DLD1 (cell line): ENCODE measurements at regions not wholly inside any gene's neighbourhood (a gene's known extent, or its start where the extent isn't known, plus 50 kb on each side); places are given as distances from the start of the nearest gene placed in this dataset.
"Not testable (repeated sequence)": the region's sequence is repeated elsewhere in the genome, so short reads cannot be mapped to it uniquely, and the experiment has no call there.

Experiments
- in situ Hi-C: cut with HindIII; loops from 2 replicates; pipeline ENCODE4 v1.10.0; 2017; ENCODE audit warnings: low sequenced_read_pairs

- in situ Hi-C loops, result no loop called here
These were observed 101.3 kb upstream of the LARP1 start for GRCh38 chr5:154653764-154654485.

- in situ Hi-C loops, result no loop called here
These were observed 101.8 kb upstream of the LARP1 start for GRCh38 chr5:154653418-154653763.

- in situ Hi-C loops, result no loop called here
These were observed 102.3 kb upstream of the LARP1 start for GRCh38 chr5:154652746-154653417.

- in situ Hi-C loops, result not testable (repeated sequence)
These were observed 103.4 kb upstream of the LARP1 start for GRCh38 chr5:154651795-154652194.

- in situ Hi-C loops, result loop anchor here (10.0 kb wide), 1 partner anchor 116 kb away; no protein-coding TSS in a partner anchor
These were observed 106.5 kb upstream of the LARP1 start for GRCh38 chr5:154648706-154649105.

GRCh38 chr5:154648229-154648628 lies 106.9 kb upstream of the LARP1 start:
- in situ Hi-C loops, result loop anchor here (10.0 kb wide), 1 partner anchor 117 kb away; no protein-coding TSS in a partner anchor

GRCh38 chr5:154647761-154648145 lies 107.4 kb upstream of the LARP1 start:
- in situ Hi-C loops, result loop anchor here (10.0 kb wide), 1 partner anchor 117 kb away; no protein-coding TSS in a partner anchor

- in situ Hi-C loops, result loop anchor here (10.0 kb wide), 1 partner anchor 118 kb away; no protein-coding TSS in a partner anchor
These were observed 107.9 kb upstream of the LARP1 start for GRCh38 chr5:154647114-154647760.

- in situ Hi-C loops, result loop anchor here (10.0 kb wide), 1 partner anchor 118 kb away; no protein-coding TSS in a partner anchor
These were observed 108.4 kb upstream of the LARP1 start for GRCh38 chr5:154646745-154647113.

GRCh38 chr5:154644745-154645411 lies 110.3 kb upstream of the LARP1 start:
- in situ Hi-C loops, result loop anchor here (10.0 kb wide), 1 partner anchor 120 kb away; no protein-coding TSS in a partner anchor

GRCh38 chr5:154642499-154643245 lies 112.5 kb upstream of the LARP1 start:
- in situ Hi-C loops, result loop anchor here (10.0 kb wide), 1 partner anchor 122 kb away; no protein-coding TSS in a partner anchor

GRCh38 chr5:154640213-154640831 lies 114.9 kb upstream of the LARP1 start:
- in situ Hi-C loops, result loop anchor here (10.0 kb wide), 1 partner anchor 124 kb away; no protein-coding TSS in a partner anchor

- in situ Hi-C loops, result not testable (repeated sequence)
These were observed 118.4 kb upstream of the LARP1 start for GRCh38 chr5:154636786-154637185.

GRCh38 chr5:154636271-154636670 lies 118.9 kb upstream of the LARP1 start:
- in situ Hi-C loops, result not testable (repeated sequence)

GRCh38 chr5:154633744-154634143 lies 121.4 kb upstream of the LARP1 start:
- in situ Hi-C loops, result not testable (repeated sequence)

GRCh38 chr5:154631141-154631540 lies 124.0 kb upstream of the LARP1 start:
- in situ Hi-C loops, result no loop called here

GRCh38 chr5:154630410-154630809 lies 124.8 kb upstream of the LARP1 start:
- in situ Hi-C loops, result no loop called here

GRCh38 chr5:154628685-154629084 lies 126.5 kb upstream of the LARP1 start:
- in situ Hi-C loops, result no loop called here

- in situ Hi-C loops, result no loop called here
These were observed 127.2 kb upstream of the LARP1 start for GRCh38 chr5:154627698-154628678.
